ENCODE measurements at regions not wholly inside any gene's neighbourhood (a gene's known extent, or its start where the extent isn't known, plus 50 kb on each side); places are given as distances from the start of the nearest gene placed in this dataset.

GRCh38 chr14:97331526-97331925, 534.3 kb downstream of the VRK1 start:
- FAIRE-seq, result no peak
- 65 to 81% (median 73%) methylated on average over 3 of the region's 3 CpGs for WGBS, 3 donors
- Histone ChIP-seq H3K27me3 (ENCODE audit: control insufficient read depth in 3 of 3, insufficient read depth in 3 of 3, low read length in 3 of 3) (no peaks in the 10 kb centered on the region), H3K36me3 (ENCODE audit: control insufficient read depth in 3 of 3, insufficient read depth in 2 of 3, low read depth in 1 of 3, low read length in 3 of 3) (no peaks in the 10 kb centered on the region), H3K9me3 (ENCODE audit: control insufficient read depth in 2 of 2, insufficient read depth in 1 of 2, low read depth in 1 of 2, low read length in 1 of 2) (peaks cover 0 to 5% of the 10 kb centered on the region in 2 donors), H3K4me1 (ENCODE audit: control insufficient read depth in 3 of 3, insufficient read depth in 2 of 3, low read depth in 1 of 3, low read length in 2 of 3) (no peaks in the 10 kb centered on the region), H3K27ac (ENCODE audit: low read depth in 1 of 3, low read length in 2 of 3) (no peak overlapping the region), H3K4me3 (ENCODE audit: low read depth in 1 of 3, low read length in 3 of 3) (no peak overlapping the region)
- no peak for DNase-seq

- 75 to 95% (median 91%) methylated on average over 1 of the region's 1 CpG for WGBS, 3 donors
- Histone ChIP-seq H3K27ac (ENCODE audit: low read depth in 1 of 3, low read length in 2 of 3) (no peak overlapping the region), H3K4me1 (ENCODE audit: control insufficient read depth in 3 of 3, insufficient read depth in 2 of 3, low read depth in 1 of 3, low read length in 2 of 3) (no peaks in the 10 kb centered on the region), H3K9me3 (ENCODE audit: control insufficient read depth in 2 of 2, insufficient read depth in 1 of 2, low read depth in 1 of 2, low read length in 1 of 2) (peaks cover 0 to 10% of the 10 kb centered on the region in 2 donors), H3K4me3 (ENCODE audit: low read depth in 1 of 3, low read length in 3 of 3) (no peak overlapping the region), H3K27me3 (ENCODE audit: control insufficient read depth in 3 of 3, insufficient read depth in 3 of 3, low read length in 3 of 3) (no peaks in the 10 kb centered on the region), H3K36me3 (ENCODE audit: control insufficient read depth in 3 of 3, insufficient read depth in 2 of 3, low read depth in 1 of 3, low read length in 3 of 3) (no peaks in the 10 kb centered on the region)
- FAIRE-seq, result no peak
- no peak for DNase-seq
Observed at GRCh38 chr14:97336179-97336578, 539.0 kb downstream of the VRK1 start.

GRCh38 chr14:97336816-97337215, 539.6 kb downstream of the VRK1 start:
- no peaks in the 10 kb centered on the region for H3K4me1 ChIP-seq (ENCODE audit: control insufficient read depth in 3 of 3, insufficient read depth in 2 of 3, low read depth in 1 of 3, low read length in 2 of 3)
- 66 to 76% (median 72%) methylated on average over 5 of the region's 5 CpGs for WGBS, 3 donors
- H3K9me3 ChIP-seq (ENCODE audit: control insufficient read depth in 2 of 2, insufficient read depth in 1 of 2, low read depth in 1 of 2, low read length in 1 of 2), result peaks cover 0 to 10% of the 10 kb centered on the region in 2 donors
- H3K4me3 ChIP-seq (ENCODE audit: low read depth in 1 of 3, low read length in 3 of 3), result no peak overlapping the region
- H3K27me3 ChIP-seq (ENCODE audit: control insufficient read depth in 3 of 3, insufficient read depth in 3 of 3, low read length in 3 of 3), result no peaks in the 10 kb centered on the region
- H3K36me3 ChIP-seq (ENCODE audit: control insufficient read depth in 3 of 3, insufficient read depth in 2 of 3, low read depth in 1 of 3, low read length in 3 of 3), result no peaks in the 10 kb centered on the region
- H3K27ac ChIP-seq (ENCODE audit: low read depth in 1 of 3, low read length in 2 of 3), result no peak overlapping the region
- DNase-seq, result no peak
- no peak for FAIRE-seq

- 60 to 89% (median 79%) methylated on average over 3 of the region's 3 CpGs for WGBS, 3 donors
- no peak overlapping the region for H3K27ac ChIP-seq (ENCODE audit: low read depth in 1 of 3, low read length in 2 of 3)
- H3K4me1 ChIP-seq (ENCODE audit: control insufficient read depth in 3 of 3, insufficient read depth in 2 of 3, low read depth in 1 of 3, low read length in 2 of 3), result no peaks in the 10 kb centered on the region
- H3K4me3 ChIP-seq (ENCODE audit: low read depth in 1 of 3, low read length in 3 of 3), result no peak overlapping the region
- no peaks in the 10 kb centered on the region for H3K27me3 ChIP-seq (ENCODE audit: control insufficient read depth in 3 of 3, insufficient read depth in 3 of 3, low read length in 3 of 3)
- FAIRE-seq (no peak), DNase-seq (no peak)
- H3K36me3 ChIP-seq (ENCODE audit: control insufficient read depth in 3 of 3, insufficient read depth in 2 of 3, low read depth in 1 of 3, low read length in 3 of 3), result no peaks in the 10 kb centered on the region
- H3K9me3 ChIP-seq (ENCODE audit: control insufficient read depth in 2 of 2, insufficient read depth in 1 of 2, low read depth in 1 of 2, low read length in 1 of 2), result peaks cover 0 to 10% of the 10 kb centered on the region in 2 donors
Observed at GRCh38 chr14:97337267-97337666, 540.1 kb downstream of the VRK1 start.

- Histone ChIP-seq H3K4me1 (ENCODE audit: control insufficient read depth in 3 of 3, insufficient read depth in 2 of 3, low read depth in 1 of 3, low read length in 2 of 3) (no peaks in the 10 kb centered on the region), H3K27ac (ENCODE audit: low read depth in 1 of 3, low read length in 2 of 3) (no peak overlapping the region), H3K9me3 (ENCODE audit: control insufficient read depth in 2 of 2, insufficient read depth in 1 of 2, low read depth in 1 of 2, low read length in 1 of 2) (peaks cover 0 to 10% of the 10 kb centered on the region in 2 donors), H3K4me3 (ENCODE audit: low read depth in 1 of 3, low read length in 3 of 3) (no peak overlapping the region), H3K27me3 (ENCODE audit: control insufficient read depth in 3 of 3, insufficient read depth in 3 of 3, low read length in 3 of 3) (no peaks in the 10 kb centered on the region), H3K36me3 (ENCODE audit: control insufficient read depth in 3 of 3, insufficient read depth in 2 of 3, low read depth in 1 of 3, low read length in 3 of 3) (no peaks in the 10 kb centered on the region)
- DNase-seq, result no peak
- FAIRE-seq, result no peak
- WGBS, 3 donors, result 53 to 58% (median 57%) methylated on average over 2 of the region's 2 CpGs
Observed at GRCh38 chr14:97337670-97338069, 540.5 kb downstream of the VRK1 start.

- Histone ChIP-seq H3K4me3 (ENCODE audit: low read depth in 1 of 3, low read length in 3 of 3) (no peak overlapping the region), H3K27me3 (ENCODE audit: control insufficient read depth in 3 of 3, insufficient read depth in 3 of 3, low read length in 3 of 3) (no peaks in the 10 kb centered on the region), H3K36me3 (ENCODE audit: control insufficient read depth in 3 of 3, insufficient read depth in 2 of 3, low read depth in 1 of 3, low read length in 3 of 3) (no peaks in the 10 kb centered on the region), H3K9me3 (ENCODE audit: control insufficient read depth in 2 of 2, insufficient read depth in 1 of 2, low read depth in 1 of 2, low read length in 1 of 2) (peaks cover 0 to 8% of the 10 kb centered on the region in 2 donors), H3K27ac (ENCODE audit: low read depth in 1 of 3, low read length in 2 of 3) (no peak overlapping the region), H3K4me1 (ENCODE audit: control insufficient read depth in 3 of 3, insufficient read depth in 2 of 3, low read depth in 1 of 3, low read length in 2 of 3) (no peaks in the 10 kb centered on the region)
- FAIRE-seq (no peak), DNase-seq (no peak)
- WGBS, 3 donors, result 91 to 93% (median 91%) methylated on average over 4 of the region's 4 CpGs
Observed at GRCh38 chr14:97344666-97345065, 547.5 kb downstream of the VRK1 start.

GRCh38 chr14:97346675-97347074, 549.5 kb downstream of the VRK1 start:
- WGBS, 3 donors, result 62 to 93% (median 92%) methylated on average over 3 of the region's 3 CpGs
- Histone ChIP-seq H3K27me3 (ENCODE audit: control insufficient read depth in 3 of 3, insufficient read depth in 3 of 3, low read length in 3 of 3) (no peaks in the 10 kb centered on the region), H3K4me3 (ENCODE audit: low read depth in 1 of 3, low read length in 3 of 3) (no peak overlapping the region), H3K9me3 (ENCODE audit: control insufficient read depth in 2 of 2, insufficient read depth in 1 of 2, low read depth in 1 of 2, low read length in 1 of 2) (no peaks in the 10 kb centered on the region), H3K27ac (ENCODE audit: low read depth in 1 of 3, low read length in 2 of 3) (no peak overlapping the region), H3K36me3 (ENCODE audit: control insufficient read depth in 3 of 3, insufficient read depth in 2 of 3, low read depth in 1 of 3, low read length in 3 of 3) (no peaks in the 10 kb centered on the region), H3K4me1 (ENCODE audit: control insufficient read depth in 3 of 3, insufficient read depth in 2 of 3, low read depth in 1 of 3, low read length in 2 of 3) (no peaks in the 10 kb centered on the region)
- DNase-seq (no peak), FAIRE-seq (no peak)

GRCh38 chr14:97349463-97349862, 552.3 kb downstream of the VRK1 start:
- no peak for DNase-seq
- no peak for FAIRE-seq
- no peaks in the 10 kb centered on the region for H3K36me3 ChIP-seq (ENCODE audit: control insufficient read depth in 3 of 3, insufficient read depth in 2 of 3, low read depth in 1 of 3, low read length in 3 of 3)
- no peak overlapping the region for H3K27ac ChIP-seq (ENCODE audit: low read depth in 1 of 3, low read length in 2 of 3)
- no peaks in the 10 kb centered on the region for H3K4me1 ChIP-seq (ENCODE audit: control insufficient read depth in 3 of 3, insufficient read depth in 2 of 3, low read depth in 1 of 3, low read length in 2 of 3)
- no peaks in the 10 kb centered on the region for H3K27me3 ChIP-seq (ENCODE audit: control insufficient read depth in 3 of 3, insufficient read depth in 3 of 3, low read length in 3 of 3)
- 56 to 60% (median 59%) methylated on average over 3 of the region's 3 CpGs for WGBS, 3 donors
- H3K4me3 ChIP-seq (ENCODE audit: low read depth in 1 of 3, low read length in 3 of 3), result no peak overlapping the region
- no peaks in the 10 kb centered on the region for H3K9me3 ChIP-seq (ENCODE audit: control insufficient read depth in 2 of 2, insufficient read depth in 1 of 2, low read depth in 1 of 2, low read length in 1 of 2)

- H3K36me3 ChIP-seq (ENCODE audit: control insufficient read depth in 3 of 3, insufficient read depth in 2 of 3, low read depth in 1 of 3, low read length in 3 of 3), result no peaks in the 10 kb centered on the region
- no peaks in the 10 kb centered on the region for H3K9me3 ChIP-seq (ENCODE audit: control insufficient read depth in 2 of 2, insufficient read depth in 1 of 2, low read depth in 1 of 2, low read length in 1 of 2)
- no peaks in the 10 kb centered on the region for H3K4me1 ChIP-seq (ENCODE audit: control insufficient read depth in 3 of 3, insufficient read depth in 2 of 3, low read depth in 1 of 3, low read length in 2 of 3)
- no peak overlapping the region for H3K27ac ChIP-seq (ENCODE audit: low read depth in 1 of 3, low read length in 2 of 3)
- FAIRE-seq (no peak), DNase-seq (no peak)
- no peak overlapping the region for H3K4me3 ChIP-seq (ENCODE audit: low read depth in 1 of 3, low read length in 3 of 3)
- no peaks in the 10 kb centered on the region for H3K27me3 ChIP-seq (ENCODE audit: control insufficient read depth in 3 of 3, insufficient read depth in 3 of 3, low read length in 3 of 3)
- 78 to 86% (median 82%) methylated on average over 3 of the region's 3 CpGs for WGBS, 3 donors
Observed at GRCh38 chr14:97349946-97350345, 552.8 kb downstream of the VRK1 start.
